NB4 (cell line): ENCODE measurements at regions not wholly inside any gene's neighbourhood (a gene's known extent, or its start where the extent isn't known, plus 50 kb on each side); places are given as distances from the start of the nearest gene placed in this dataset.

Experiments used
- DNase-seq: peaks from one replicate; pipeline ENCODE4 v3.0.0; 2010; ENCODE audit warnings: low read depth
- H3K4me3 ChIP-seq: one replicate; pipeline ENCODE4 v1.5.1; 2011; ENCODE audit warnings: mild to moderate bottlenecking, low read depth, low read length, moderate library complexity
- CTCF ChIP-seq: IDR thresholded peaks from one replicate; pipeline ENCODE4 v1.5.1; 2012; ENCODE audit warnings: low read depth, low read length
- MAX ChIP-seq: IDR thresholded peaks from 2 replicates; pipeline ENCODE4 v1.6.1; 2011; ENCODE audit warnings: low read depth, low read length
- MYC ChIP-seq: IDR thresholded peaks from 2 replicates; pipeline ENCODE4 v1.6.1; 2011; ENCODE audit warnings: low read depth, low read length
- POLR2A ChIP-seq: IDR thresholded peaks from 2 replicates; pipeline ENCODE4 v1.6.1; 2011; ENCODE audit warnings: mild to moderate bottlenecking; ENCODE audit not compliant: insufficient read length; ENCODE audit errors: extremely low read depth

- no peak overlapping the region for H3K4me3 ChIP-seq
- no peak for DNase-seq
- TF ChIP-seq CTCF (no peak), MYC (no peak)
These were observed 243.8 kb upstream of the CDIN1 start for GRCh38 chr15:36335659-36336058.

GRCh38 chr15:36344887-36345286, 234.5 kb upstream of the CDIN1 start:
- no peak for DNase-seq
- no peak overlapping the region for H3K4me3 ChIP-seq
- TF ChIP-seq MYC (no peak), MAX (no peak), CTCF (no peak), POLR2A (no peak)

GRCh38 chr15:36347272-36347858, 232.1 kb upstream of the CDIN1 start:
- TF ChIP-seq MAX (no peak), CTCF (no peak), MYC (no peak), POLR2A (no peak)
- DNase-seq = no peak
- no peak overlapping the region for H3K4me3 ChIP-seq

GRCh38 chr15:36356466-36356865, 223.0 kb upstream of the CDIN1 start:
- TF ChIP-seq MAX = no peak
- no peak for TF ChIP-seq MYC
- TF ChIP-seq CTCF = no peak
- TF ChIP-seq POLR2A = no peak
- no peak for DNase-seq
- no peak overlapping the region for H3K4me3 ChIP-seq

GRCh38 chr15:36356978-36357601, 222.3 kb upstream of the CDIN1 start:
- no peak for TF ChIP-seq MYC
- no peak for TF ChIP-seq POLR2A
- no peak for TF ChIP-seq CTCF
- TF ChIP-seq MAX = no peak
- no peak for DNase-seq
- H3K4me3 ChIP-seq = no peak overlapping the region

- no peak overlapping the region for H3K4me3 ChIP-seq
- TF ChIP-seq POLR2A = no peak
- no peak for TF ChIP-seq CTCF
- no peak for TF ChIP-seq MYC
- TF ChIP-seq MAX = no peak
- peak; percentile 41 for DNase-seq
These were observed 221.3 kb upstream of the CDIN1 start for GRCh38 chr15:36358094-36358493.
